ENCODE measurements at regions not wholly inside any gene's neighbourhood (a gene's known extent, or its start where the extent isn't known, plus 50 kb on each side); places are given as distances from the start of the nearest gene placed in this dataset.

DNA sequence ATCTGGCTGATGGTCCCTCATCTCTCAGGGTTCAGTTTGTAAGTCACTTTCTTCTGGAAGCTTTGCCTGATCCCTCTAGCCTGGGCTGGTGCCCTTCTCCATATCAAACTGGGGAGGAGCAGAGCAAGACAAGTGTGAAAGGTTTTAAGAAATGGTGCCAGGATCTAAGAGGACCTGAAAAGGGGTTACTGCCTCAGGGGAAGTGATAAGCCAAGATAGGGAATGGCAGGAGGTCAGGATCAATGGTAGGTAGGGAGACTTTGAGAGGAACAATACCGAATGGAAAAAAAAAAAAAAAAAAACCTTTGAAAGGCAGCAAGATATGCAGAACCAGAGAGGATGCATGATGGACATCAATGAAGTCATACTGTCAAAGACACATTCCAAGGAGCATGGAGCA is 67.5 kb upstream of the TLR4 start:
- no peaks in the 10 kb centered on the region for H3K4me1 ChIP-seq (ENCODE audit: control insufficient read depth, insufficient read depth, low read length)
- no peaks in the 10 kb centered on the region for H3K27me3 ChIP-seq (ENCODE audit: control insufficient read depth, insufficient read depth, low read length)
- intact Hi-C loops (cut with micrococcal nuclease; ENCODE audit: unreplicated experiment) = no loop called here
- TF ChIP-seq SIN3A (IDR thresholded peaks at IDR 0.05; ENCODE audit: borderline replicate concordance, insufficient read depth, low read depth, low read length) = no peak
- TF ChIP-seq POLR2AphosphoS5 (IDR thresholded peaks at IDR 0.05; ENCODE audit: low read depth, low read length) = no peak
- TF ChIP-seq, protein P1, sequence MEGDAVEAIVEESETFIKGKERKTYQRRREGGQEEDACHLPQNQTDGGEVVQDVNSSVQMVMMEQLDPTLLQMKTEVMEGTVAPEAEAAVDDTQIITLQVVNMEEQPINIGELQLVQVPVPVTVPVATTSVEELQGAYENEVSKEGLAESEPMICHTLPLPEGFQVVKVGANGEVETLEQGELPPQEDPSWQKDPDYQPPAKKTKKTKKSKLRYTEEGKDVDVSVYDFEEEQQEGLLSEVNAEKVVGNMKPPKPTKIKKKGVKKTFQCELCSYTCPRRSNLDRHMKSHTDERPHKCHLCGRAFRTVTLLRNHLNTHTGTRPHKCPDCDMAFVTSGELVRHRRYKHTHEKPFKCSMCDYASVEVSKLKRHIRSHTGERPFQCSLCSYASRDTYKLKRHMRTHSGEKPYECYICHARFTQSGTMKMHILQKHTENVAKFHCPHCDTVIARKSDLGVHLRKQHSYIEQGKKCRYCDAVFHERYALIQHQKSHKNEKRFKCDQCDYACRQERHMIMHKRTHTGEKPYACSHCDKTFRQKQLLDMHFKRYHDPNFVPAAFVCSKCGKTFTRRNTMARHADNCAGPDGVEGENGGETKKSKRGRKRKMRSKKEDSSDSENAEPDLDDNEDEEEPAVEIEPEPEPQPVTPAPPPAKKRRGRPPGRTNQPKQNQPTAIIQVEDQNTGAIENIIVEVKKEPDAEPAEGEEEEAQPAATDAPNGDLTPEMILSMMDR (IDR thresholded peaks at IDR 0.05) = no peak
- TF ChIP-seq, protein P2, sequence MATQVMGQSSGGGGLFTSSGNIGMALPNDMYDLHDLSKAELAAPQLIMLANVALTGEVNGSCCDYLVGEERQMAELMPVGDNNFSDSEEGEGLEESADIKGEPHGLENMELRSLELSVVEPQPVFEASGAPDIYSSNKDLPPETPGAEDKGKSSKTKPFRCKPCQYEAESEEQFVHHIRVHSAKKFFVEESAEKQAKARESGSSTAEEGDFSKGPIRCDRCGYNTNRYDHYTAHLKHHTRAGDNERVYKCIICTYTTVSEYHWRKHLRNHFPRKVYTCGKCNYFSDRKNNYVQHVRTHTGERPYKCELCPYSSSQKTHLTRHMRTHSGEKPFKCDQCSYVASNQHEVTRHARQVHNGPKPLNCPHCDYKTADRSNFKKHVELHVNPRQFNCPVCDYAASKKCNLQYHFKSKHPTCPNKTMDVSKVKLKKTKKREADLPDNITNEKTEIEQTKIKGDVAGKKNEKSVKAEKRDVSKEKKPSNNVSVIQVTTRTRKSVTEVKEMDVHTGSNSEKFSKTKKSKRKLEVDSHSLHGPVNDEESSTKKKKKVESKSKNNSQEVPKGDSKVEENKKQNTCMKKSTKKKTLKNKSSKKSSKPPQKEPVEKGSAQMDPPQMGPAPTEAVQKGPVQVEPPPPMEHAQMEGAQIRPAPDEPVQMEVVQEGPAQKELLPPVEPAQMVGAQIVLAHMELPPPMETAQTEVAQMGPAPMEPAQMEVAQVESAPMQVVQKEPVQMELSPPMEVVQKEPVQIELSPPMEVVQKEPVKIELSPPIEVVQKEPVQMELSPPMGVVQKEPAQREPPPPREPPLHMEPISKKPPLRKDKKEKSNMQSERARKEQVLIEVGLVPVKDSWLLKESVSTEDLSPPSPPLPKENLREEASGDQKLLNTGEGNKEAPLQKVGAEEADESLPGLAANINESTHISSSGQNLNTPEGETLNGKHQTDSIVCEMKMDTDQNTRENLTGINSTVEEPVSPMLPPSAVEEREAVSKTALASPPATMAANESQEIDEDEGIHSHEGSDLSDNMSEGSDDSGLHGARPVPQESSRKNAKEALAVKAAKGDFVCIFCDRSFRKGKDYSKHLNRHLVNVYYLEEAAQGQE (IDR thresholded peaks at IDR 0.05; ENCODE audit: insufficient read depth in 1 of 2, low read depth in 2 of 2, low read length in 1 of 2) = no peak
- TF ChIP-seq TCF7L2 (IDR thresholded peaks at IDR 0.05; ENCODE audit: low read depth, low read length) = no peak
- no peaks in the 10 kb centered on the region for H3K9me3 ChIP-seq (ENCODE audit: control insufficient read depth, insufficient read depth, low read depth, low read length)
- ATAC-seq (no peak), DNase-seq (ENCODE audit: low read depth, low spot score) (no peak)
- ChIA-PET CTCF (no interaction called here), POLR2A (no interaction called here)
- H3K36me3 ChIP-seq (ENCODE audit: control insufficient read depth, insufficient read depth, low read length) = no peaks in the 10 kb centered on the region
- in situ Hi-C loops (cut with HindIII; ENCODE audit: low pct_unique_long_range_greater_than_20kb, low sequenced_read_pairs) = no loop called here
- H3K4me3 ChIP-seq (ENCODE audit: low read depth in 2 of 2, low read length in 2 of 2) = no peak overlapping the region
- no TSS peak for BruUV-seq (replicated peaks)
- no peak overlapping the region for H3K27ac ChIP-seq (ENCODE audit: low read length)

DNA sequence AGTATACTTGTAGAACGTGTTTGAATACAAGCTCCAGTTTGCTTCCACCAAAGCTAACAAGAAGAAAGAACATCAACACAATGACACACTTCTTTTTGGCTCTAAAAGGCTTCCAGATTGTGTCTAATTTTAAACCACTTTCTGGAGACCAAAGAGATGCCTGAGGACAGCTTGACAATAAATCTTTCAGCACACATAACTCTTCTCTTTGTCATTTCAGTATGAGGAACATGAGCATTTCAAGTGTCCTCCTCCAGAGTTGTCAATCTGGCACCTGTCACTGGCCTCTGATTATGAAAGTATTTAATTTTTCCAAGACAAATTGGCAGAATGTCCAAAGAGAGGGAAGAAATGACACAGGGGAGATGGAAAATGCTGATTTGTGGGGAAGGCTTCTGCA is 79.0 kb upstream of the TLR4 start:
- DNase-seq (ENCODE audit: low read depth, low spot score) (no peak), ATAC-seq (no peak)
- Histone ChIP-seq H3K27ac (ENCODE audit: low read length) (no peak overlapping the region), H3K4me3 (ENCODE audit: low read depth in 2 of 2, low read length in 2 of 2) (no peak overlapping the region), H3K9me3 (ENCODE audit: control insufficient read depth, insufficient read depth, low read depth, low read length) (no peaks in the 10 kb centered on the region), H3K4me1 (ENCODE audit: control insufficient read depth, insufficient read depth, low read length) (no peaks in the 10 kb centered on the region), H3K27me3 (ENCODE audit: control insufficient read depth, insufficient read depth, low read length) (no peaks in the 10 kb centered on the region), H3K36me3 (ENCODE audit: control insufficient read depth, insufficient read depth, low read length) (no peaks in the 10 kb centered on the region)
- POLR2A ChIA-PET = no interaction called here
- no TSS peak for BruUV-seq (replicated peaks)
- CTCF ChIA-PET = no interaction called here
- intact Hi-C loops (cut with micrococcal nuclease; ENCODE audit: unreplicated experiment) = no loop called here
- no peak for TF ChIP-seq POLR2AphosphoS5 (IDR thresholded peaks at IDR 0.05; ENCODE audit: low read depth, low read length)
- no peak for TF ChIP-seq SIN3A (IDR thresholded peaks at IDR 0.05; ENCODE audit: borderline replicate concordance, insufficient read depth, low read depth, low read length)
- TF ChIP-seq, protein P2 (IDR thresholded peaks at IDR 0.05; ENCODE audit: insufficient read depth in 1 of 2, low read depth in 2 of 2, low read length in 1 of 2) = no peak
- TF ChIP-seq TCF7L2 (IDR thresholded peaks at IDR 0.05; ENCODE audit: low read depth, low read length) = no peak
- TF ChIP-seq, protein P1 (IDR thresholded peaks at IDR 0.05) = no peak
- in situ Hi-C loops (cut with HindIII; ENCODE audit: low pct_unique_long_range_greater_than_20kb, low sequenced_read_pairs) = no loop called here

All from Panc1 (cell line).